ENCODE measurements at regions not wholly inside any gene's neighbourhood (a gene's known extent, or its start where the extent isn't known, plus 50 kb on each side); places are given as distances from the start of the nearest gene placed in this dataset.
"Not testable (repeated sequence)": the region's sequence is repeated elsewhere in the genome, so short reads cannot be mapped to it uniquely, and the experiment has no call there.

- no peak for TF ChIP-seq CTCF (conservative IDR thresholded peaks at IDR 0.05; ENCODE audit: low read depth, low read length)
- no peak for DNase-seq (ENCODE audit: low read depth)
- H3K4me3 ChIP-seq (ENCODE audit: low read length): no peak overlapping the region
These were observed 404.5 kb downstream of the BCOR start for GRCh38 chrX:39693298-39693697.

GRCh38 chrX:39702636-39703035 is 395.1 kb downstream of the BCOR start:
- not testable (repeated sequence) for H3K4me3 ChIP-seq (ENCODE audit: low read length); DNase-seq (ENCODE audit: low read depth)

GRCh38 chrX:39703307-39703706 is 394.5 kb downstream of the BCOR start:
- H3K4me3 ChIP-seq (ENCODE audit: low read length): no peak overlapping the region
- no peak for DNase-seq (ENCODE audit: low read depth)
- no peak for TF ChIP-seq CTCF (conservative IDR thresholded peaks at IDR 0.05; ENCODE audit: low read depth, low read length)

- DNase-seq (ENCODE audit: low read depth): no peak
- TF ChIP-seq CTCF (conservative IDR thresholded peaks at IDR 0.05; ENCODE audit: low read depth, low read length): no peak
These were observed 393.2 kb downstream of the BCOR start for GRCh38 chrX:39704590-39704989.

GRCh38 chrX:39705290-39705689 is 392.5 kb downstream of the BCOR start:
- peak; percentile 47 for DNase-seq (ENCODE audit: low read depth)

More at GRCh38 chrX:39704590-39704989, 393.2 kb downstream of the BCOR start:
- no peak overlapping the region for H3K4me3 ChIP-seq (ENCODE audit: low read length)

GRCh38 chrX:39709364-39709763 is 388.4 kb downstream of the BCOR start:
- TF ChIP-seq CTCF (conservative IDR thresholded peaks at IDR 0.05; ENCODE audit: low read depth, low read length): no peak
- no peak for DNase-seq (ENCODE audit: low read depth)
- no peak overlapping the region for H3K4me3 ChIP-seq (ENCODE audit: low read length)

More at GRCh38 chrX:39705290-39705689, 392.5 kb downstream of the BCOR start:
- TF ChIP-seq CTCF (conservative IDR thresholded peaks at IDR 0.05; ENCODE audit: low read depth, low read length): peak; percentile 54
- no peak overlapping the region for H3K4me3 ChIP-seq (ENCODE audit: low read length)

GRCh38 chrX:39709812-39710211 is 387.9 kb downstream of the BCOR start:
- TF ChIP-seq CTCF (conservative IDR thresholded peaks at IDR 0.05; ENCODE audit: low read depth, low read length): no peak
- H3K4me3 ChIP-seq (ENCODE audit: low read length): no peak overlapping the region
- no peak for DNase-seq (ENCODE audit: low read depth)

- H3K4me3 ChIP-seq (ENCODE audit: low read length): no peak overlapping the region
- no peak for TF ChIP-seq CTCF (conservative IDR thresholded peaks at IDR 0.05; ENCODE audit: low read depth, low read length)
- no peak for DNase-seq (ENCODE audit: low read depth)
These were observed 387.0 kb downstream of the BCOR start for GRCh38 chrX:39710776-39711175.
